LNCaP clone FGC (cell line): ENCODE measurements at regions not wholly inside any gene's neighbourhood (a gene's known extent, or its start where the extent isn't known, plus 50 kb on each side); places are given as distances from the start of the nearest gene placed in this dataset.
"Not testable (repeated sequence)": the region's sequence is repeated elsewhere in the genome, so short reads cannot be mapped to it uniquely, and the experiment has no call there.

ENCODE experiments used
- DNase-seq: peaks from one replicate; pipeline ENCODE4 v3.0.0-alpha.2; 2011; ENCODE audit warnings: low read depth
- H3K4me3 ChIP-seq: 2 replicates; pipeline ENCODE4 v1.5.1; 2011; ENCODE audit warnings: mild to moderate bottlenecking, low read depth, low read length, control low read depth
- CTCF ChIP-seq: IDR thresholded peaks from 2 replicates; pipeline ENCODE4 v1.5.1; 2012; ENCODE audit warnings: mild to moderate bottlenecking; ENCODE audit not compliant: control insufficient read depth, insufficient read depth; ENCODE audit errors: extremely low read depth

- DNase-seq: no peak
- H3K4me3 ChIP-seq: no peak overlapping the region
- TF ChIP-seq CTCF: no peak
Observed at GRCh38 chr11:50088231-50088630, 55.6 kb downstream of the OR4C45 start.

- H3K4me3 ChIP-seq: no peak overlapping the region
- TF ChIP-seq CTCF: no peak
- no peak for DNase-seq
Observed at GRCh38 chr11:50098186-50098725, 65.6 kb downstream of the OR4C45 start.

- TF ChIP-seq CTCF: no peak
- no peak for DNase-seq
Observed at GRCh38 chr11:50102916-50103315, 70.2 kb downstream of the OR4C45 start.

GRCh38 chr11:50140686-50141085, 108.0 kb downstream of the OR4C45 start:
- not testable (repeated sequence) for H3K4me3 ChIP-seq, DNase-seq

More at GRCh38 chr11:50102916-50103315, 70.2 kb downstream of the OR4C45 start:
- H3K4me3 ChIP-seq: no peak overlapping the region

GRCh38 chr11:50146308-50146707, 113.6 kb downstream of the OR4C45 start:
- not testable (repeated sequence) for DNase-seq, H3K4me3 ChIP-seq

- not testable (repeated sequence) for DNase-seq, H3K4me3 ChIP-seq
Observed at GRCh38 chr11:50147946-50148345, 115.3 kb downstream of the OR4C45 start.

DNA sequence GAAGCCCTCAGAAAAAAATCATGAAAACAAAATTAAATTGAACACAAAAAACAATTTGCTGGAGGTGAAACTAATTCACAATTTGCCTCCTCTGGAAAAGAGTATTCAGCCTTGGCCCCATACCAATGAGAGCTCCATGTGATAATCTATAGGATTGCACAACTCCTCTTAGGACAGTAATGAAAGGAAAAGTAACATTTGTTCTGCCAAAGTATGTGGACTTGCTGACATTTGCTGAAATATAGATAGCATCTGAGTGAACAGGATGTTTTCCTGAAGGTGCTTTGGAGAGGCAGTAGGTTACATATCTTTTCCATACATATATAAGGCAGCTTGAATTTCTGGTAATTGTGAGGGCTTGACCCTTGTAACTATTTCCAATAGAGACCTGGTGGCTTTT, 122.8 kb downstream of the OR4C45 start:
- no peak for TF ChIP-seq CTCF
- no peak overlapping the region for H3K4me3 ChIP-seq
- no peak for DNase-seq

DNA sequence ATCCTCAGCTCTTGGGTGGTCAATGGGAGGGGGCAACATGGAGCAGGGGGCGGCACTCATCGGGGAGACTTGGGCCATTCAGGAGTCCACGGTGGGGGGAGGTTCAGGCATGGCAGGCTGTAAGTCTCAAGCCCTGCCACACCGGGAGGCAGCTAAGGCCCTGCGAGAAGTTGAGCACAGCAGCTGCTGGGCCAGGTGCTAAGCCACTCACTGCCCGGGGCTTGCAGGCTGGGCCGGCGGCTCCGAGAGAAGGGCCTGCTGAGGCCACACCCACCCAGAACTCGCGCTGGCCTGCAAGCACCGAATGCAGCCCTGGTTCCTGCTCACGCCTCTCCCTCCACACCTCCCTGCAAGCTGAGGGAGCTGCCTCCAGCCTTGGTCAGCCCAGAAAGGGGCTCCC, 131.4 kb downstream of the OR4C45 start:
- DNase-seq: no peak
- TF ChIP-seq CTCF: no peak
- no peak overlapping the region for H3K4me3 ChIP-seq

DNA sequence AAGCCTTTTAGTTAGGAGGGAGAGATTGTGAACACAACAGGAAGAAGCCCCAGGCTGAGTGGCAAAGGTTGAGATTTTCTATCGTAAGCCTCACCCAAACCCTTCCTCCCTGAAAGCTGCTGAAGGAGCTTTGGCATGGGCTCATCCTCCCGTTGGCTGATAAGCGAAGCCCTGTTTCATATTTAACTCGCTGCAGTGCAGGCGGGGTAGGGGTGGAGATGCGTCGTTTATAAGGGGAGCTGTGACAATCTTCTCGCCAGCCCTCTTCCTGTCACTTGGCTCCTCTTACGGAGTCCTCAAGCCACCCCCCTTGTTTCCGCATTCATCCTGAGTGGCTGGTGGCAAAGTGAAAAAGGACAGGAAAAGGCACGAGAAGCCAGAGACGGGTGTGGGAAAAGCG, 137.0 kb downstream of the OR4C45 start:
- TF ChIP-seq CTCF: no peak
- DNase-seq: no peak
- H3K4me3 ChIP-seq: no peak overlapping the region
